HG03095 (cell line): ENCODE measurements at regions not wholly inside any gene's neighbourhood (a gene's known extent, or its start where the extent isn't known, plus 50 kb on each side); places are given as distances from the start of the nearest gene placed in this dataset.
"Not testable (repeated sequence)": the region's sequence is repeated elsewhere in the genome, so short reads cannot be mapped to it uniquely, and the experiment has no call there.

ENCODE experiments used
- ATAC-seq: cut with Tn5 transposase; IDR thresholded peaks from one replicate; pipeline ENCODE4 v1.9.1; 2021; ENCODE audit warnings: moderate library complexity; ENCODE audit not compliant: unreplicated experiment

GRCh38 chr5:135100431-135100830, 66.4 kb upstream of the PITX1 start:
- ATAC-seq, result no peak

- no peak for ATAC-seq
Measured at GRCh38 chr5:135100011-135100410, 66.0 kb upstream of the PITX1 start.

GRCh38 chr5:135097390-135097789, 63.4 kb upstream of the PITX1 start:
- no peak for ATAC-seq

GRCh38 chr5:135095871-135096270, 61.8 kb upstream of the PITX1 start:
- ATAC-seq, result no peak

GRCh38 chr5:135095052-135095715, 61.2 kb upstream of the PITX1 start:
- ATAC-seq, result no peak

GRCh38 chr5:135094339-135095051, 60.5 kb upstream of the PITX1 start:
- ATAC-seq, result no peak

- ATAC-seq, result not testable (repeated sequence)
Measured at GRCh38 chr5:135093483-135093882, 59.5 kb upstream of the PITX1 start.

GRCh38 chr5:135092476-135092875, 58.4 kb upstream of the PITX1 start:
- ATAC-seq, result no peak

- no peak for ATAC-seq
Measured at GRCh38 chr5:135091286-135091685, 57.3 kb upstream of the PITX1 start.

GRCh38 chr5:135089912-135090311, 55.9 kb upstream of the PITX1 start:
- no peak for ATAC-seq

GRCh38 chr5:135088911-135089310, 54.9 kb upstream of the PITX1 start:
- no peak for ATAC-seq

GRCh38 chr5:135087950-135088349, 53.9 kb upstream of the PITX1 start:
- no peak for ATAC-seq

- no peak for ATAC-seq
Measured at GRCh38 chr5:135085936-135086725, 52.1 kb upstream of the PITX1 start.

- no peak for ATAC-seq
Measured at GRCh38 chr5:135085133-135085935, 51.3 kb upstream of the PITX1 start.
